Large intestine (tissue), 3 donors: ENCODE measurements at regions not wholly inside any gene's neighbourhood (a gene's known extent, or its start where the extent isn't known, plus 50 kb on each side); places are given as distances from the start of the nearest gene placed in this dataset.
A peak's percentile ranks its signal among the peaks of the same experiment; 100 is the strongest.
"Not testable (repeated sequence)": the region's sequence is repeated elsewhere in the genome, so short reads cannot be mapped to it uniquely, and the experiment has no call there.

Experiments
- DNase-seq, 2 donors: peaks; one replicate each; pipeline versions ENCODE4 v3.0.0 to v3.0.0-alpha.2; 2013
- H3K27ac ChIP-seq: one replicate; pipeline ENCODE4 v1.5.1; 2013; ENCODE audit warnings: low read length
- H3K27me3 ChIP-seq: 2 replicates; pipeline ENCODE4 v1.6.1; 2013; ENCODE audit warnings: low read length; ENCODE audit not compliant: control insufficient read depth, insufficient read depth
- H3K36me3 ChIP-seq: 2 replicates; pipeline ENCODE4 v1.6.1; 2013; ENCODE audit warnings: low read length; ENCODE audit not compliant: control insufficient read depth, insufficient read depth
- H3K4me1 ChIP-seq: one replicate; pipeline ENCODE4 v1.6.1; 2013; ENCODE audit warnings: low read length; ENCODE audit not compliant: control insufficient read depth, insufficient read depth
- H3K4me3 ChIP-seq: one replicate; pipeline ENCODE4 v1.5.1; 2013; ENCODE audit warnings: low read length
- H3K9me3 ChIP-seq: one replicate; pipeline ENCODE4 v1.6.1; 2013; ENCODE audit warnings: mild to moderate bottlenecking, low read depth, low read length, moderate library complexity; ENCODE audit not compliant: control insufficient read depth
- whole genome bisulfite sequencing: methylation state at CpG from one replicate; pipeline ENCODE4 v1.1.5; 2013; ENCODE audit warnings: low lambda C conversion rate; ENCODE audit not compliant: insufficient coverage; 5-methylcytosine and 5-hydroxymethylcytosine counted together

DNA sequence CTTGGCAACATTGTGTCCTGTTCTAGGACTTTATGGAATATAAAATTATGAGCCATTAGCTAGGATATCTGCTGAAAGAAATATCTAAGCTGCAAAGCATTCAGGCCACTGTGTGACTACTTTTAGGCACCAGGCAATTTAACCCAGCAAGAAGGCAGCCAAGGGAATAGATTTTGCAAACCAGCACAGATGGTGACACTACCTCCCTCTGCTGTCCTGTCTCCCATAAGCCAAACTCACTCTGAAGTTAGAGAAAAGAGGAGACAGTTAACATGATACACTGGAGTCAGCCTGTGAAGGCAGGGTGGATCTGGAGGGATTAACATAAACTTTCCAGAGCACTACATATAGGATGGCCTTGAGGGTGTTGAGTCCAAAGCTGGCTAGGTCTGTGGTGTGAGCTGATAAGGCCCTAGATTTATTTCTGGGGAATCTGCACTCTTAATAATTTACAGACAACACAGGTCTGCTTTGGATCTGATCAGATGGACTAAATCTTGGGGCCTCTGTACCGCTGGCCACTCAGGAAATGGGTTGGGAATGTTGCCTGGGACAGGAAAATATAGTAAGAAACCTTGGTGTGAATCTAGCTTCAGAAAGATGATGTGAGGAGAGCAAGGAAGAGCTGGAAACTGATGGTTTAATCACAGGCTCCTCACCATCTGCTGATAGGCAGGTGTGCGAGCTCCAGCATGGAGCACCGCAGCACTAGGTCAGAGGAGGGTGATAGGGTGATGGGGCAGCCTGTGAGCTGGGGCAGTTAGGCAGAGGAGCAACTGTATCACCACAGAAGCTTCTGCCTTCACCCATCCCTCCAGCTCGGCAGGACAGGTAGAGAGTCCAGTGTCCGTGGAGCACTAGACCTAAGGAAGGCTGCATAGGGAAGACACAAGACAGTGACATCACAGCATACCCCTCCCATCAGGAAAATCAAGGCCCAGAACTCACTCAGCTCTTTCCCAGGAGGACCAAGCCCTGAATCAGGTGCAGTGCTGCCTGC, 229.9 kb upstream of the PRSS1 start:
- no peaks in the 10 kb centered on the region for H3K36me3 ChIP-seq

DNA sequence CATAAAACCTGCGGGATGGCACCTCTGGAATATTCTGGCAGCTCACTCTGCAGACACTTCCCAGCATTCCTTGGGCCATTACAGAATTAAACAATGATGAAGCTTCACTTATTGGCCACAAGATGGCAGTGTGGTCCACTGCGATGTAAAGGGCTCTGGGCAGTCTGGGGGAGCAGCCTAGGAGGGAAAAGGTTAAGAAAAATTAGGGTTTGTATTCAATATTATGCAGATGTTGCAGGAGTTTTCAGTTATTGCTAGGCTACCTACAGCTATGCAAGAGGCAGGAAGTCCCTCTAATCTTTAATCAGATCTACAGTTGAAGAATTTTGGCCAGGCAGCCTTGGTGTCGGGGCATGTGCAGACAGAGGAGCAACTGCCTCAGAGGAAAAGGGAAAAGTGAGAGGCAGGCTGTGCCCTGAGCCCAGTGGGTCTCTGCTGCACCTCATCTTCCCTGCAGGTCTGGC, 233.2 kb upstream of the PRSS1 start:
- Histone ChIP-seq H3K4me3 (no peak overlapping the region), H3K9me3 (no peaks in the 10 kb centered on the region), H3K36me3 (no peaks in the 10 kb centered on the region), H3K27ac (no peak overlapping the region), H3K27me3 (no peaks in the 10 kb centered on the region), H3K4me1 (no peaks in the 10 kb centered on the region)
- WGBS, result no CpG with 5 or more reads among the region's 3 CpGs
- peak; percentile 50 to 56 for DNase-seq

More for the DNA sequence above, 229.9 kb upstream of the PRSS1 start:
- DNase-seq, result no peak
- H3K27me3 ChIP-seq, result no peaks in the 10 kb centered on the region
- no peaks in the 10 kb centered on the region for H3K4me1 ChIP-seq
- H3K4me3 ChIP-seq, result no peak overlapping the region
- no peak overlapping the region for H3K27ac ChIP-seq
- no CpG with 5 or more reads among the region's 5 CpGs for WGBS
- H3K9me3 ChIP-seq, result no peaks in the 10 kb centered on the region

DNA sequence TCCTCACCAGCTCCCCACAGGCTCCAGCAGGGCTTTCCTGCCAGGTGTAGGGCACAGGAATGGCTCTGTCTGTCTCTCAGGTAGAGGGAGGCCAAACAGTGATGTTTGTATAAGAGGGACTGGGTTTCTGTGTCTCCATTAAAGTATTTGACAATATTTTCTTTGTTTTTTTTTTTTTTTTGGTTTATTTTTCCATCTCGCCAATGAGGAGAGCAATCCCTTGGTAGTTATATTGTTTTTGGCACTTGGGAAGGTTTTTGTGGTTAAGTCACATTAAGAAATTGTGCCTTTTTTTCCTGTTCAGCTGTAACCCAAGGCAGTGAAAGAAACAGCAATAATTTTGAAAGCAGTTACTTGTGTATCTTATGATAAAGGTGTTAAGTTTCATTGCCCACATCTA, 234.6 kb upstream of the PRSS1 start:
- not testable (repeated sequence) for H3K4me3 ChIP-seq, H3K9me3 ChIP-seq, H3K27me3 ChIP-seq, H3K36me3 ChIP-seq, H3K4me1 ChIP-seq, DNase-seq, H3K27ac ChIP-seq
- no CpG with 5 or more reads among the region's 1 CpG for WGBS

DNA sequence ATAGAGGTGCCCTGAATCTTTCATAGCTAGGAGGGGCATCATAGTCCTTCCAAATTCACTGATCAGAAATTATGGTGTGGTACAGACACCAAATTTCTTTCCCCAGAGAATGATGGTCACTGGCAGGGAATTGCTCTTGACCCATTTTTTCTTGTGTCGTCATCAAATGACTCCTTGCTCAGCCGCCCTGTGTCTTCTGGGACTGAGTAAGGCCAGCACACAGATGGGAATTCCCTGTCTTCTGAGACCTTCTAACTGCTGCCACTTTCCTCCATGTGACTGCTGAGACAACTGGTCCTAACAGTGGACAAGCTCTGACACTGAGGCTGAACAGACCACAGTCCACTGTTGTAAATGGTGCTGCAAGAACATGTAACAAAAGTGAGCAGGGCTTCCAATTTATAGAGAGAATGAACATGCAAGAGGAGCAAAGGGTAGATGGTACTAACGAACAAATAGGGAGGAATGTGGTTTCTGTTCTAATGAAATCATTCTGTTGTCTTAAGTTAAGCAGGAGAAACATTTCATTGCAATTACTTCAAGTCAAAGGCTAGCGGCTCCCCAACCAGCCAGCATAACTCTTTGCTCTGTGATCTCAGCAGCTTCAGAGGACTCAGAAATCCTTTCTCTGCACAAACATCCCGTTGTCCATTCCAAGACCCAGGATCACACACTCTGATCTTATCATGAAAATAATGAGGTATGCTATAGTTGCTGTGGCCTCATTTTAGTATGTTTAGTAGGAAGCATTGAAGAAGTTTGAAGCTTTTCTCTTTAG, 235.9 kb upstream of the PRSS1 start:
- Histone ChIP-seq H3K36me3 (no peaks in the 10 kb centered on the region), H3K27me3 (no peaks in the 10 kb centered on the region), H3K9me3 (no peaks in the 10 kb centered on the region), H3K27ac (no peak overlapping the region), H3K4me1 (no peaks in the 10 kb centered on the region), H3K4me3 (no peak overlapping the region)
- no CpG with 5 or more reads among the region's 5 CpGs for WGBS
- no peak for DNase-seq

DNA sequence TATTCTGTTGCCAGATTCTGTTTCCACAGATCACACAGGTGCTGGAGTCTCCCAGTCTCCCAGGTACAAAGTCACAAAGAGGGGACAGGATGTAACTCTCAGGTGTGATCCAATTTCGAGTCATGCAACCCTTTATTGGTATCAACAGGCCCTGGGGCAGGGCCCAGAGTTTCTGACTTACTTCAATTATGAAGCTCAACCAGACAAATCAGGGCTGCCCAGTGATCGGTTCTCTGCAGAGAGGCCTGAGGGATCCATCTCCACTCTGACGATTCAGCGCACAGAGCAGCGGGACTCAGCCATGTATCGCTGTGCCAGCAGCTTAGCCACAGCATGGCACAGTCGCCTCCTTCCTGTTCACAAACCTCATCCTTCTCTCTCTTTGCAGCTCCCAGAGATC, 237.5 kb upstream of the PRSS1 start:
- Histone ChIP-seq H3K9me3 (no peaks in the 10 kb centered on the region), H3K4me1 (no peaks in the 10 kb centered on the region), H3K27me3 (no peaks in the 10 kb centered on the region), H3K4me3 (no peak overlapping the region), H3K36me3 (no peaks in the 10 kb centered on the region), H3K27ac (no peak overlapping the region)
- WGBS, result no CpG with 5 or more reads among the region's 7 CpGs
- DNase-seq, result no peak

DNA sequence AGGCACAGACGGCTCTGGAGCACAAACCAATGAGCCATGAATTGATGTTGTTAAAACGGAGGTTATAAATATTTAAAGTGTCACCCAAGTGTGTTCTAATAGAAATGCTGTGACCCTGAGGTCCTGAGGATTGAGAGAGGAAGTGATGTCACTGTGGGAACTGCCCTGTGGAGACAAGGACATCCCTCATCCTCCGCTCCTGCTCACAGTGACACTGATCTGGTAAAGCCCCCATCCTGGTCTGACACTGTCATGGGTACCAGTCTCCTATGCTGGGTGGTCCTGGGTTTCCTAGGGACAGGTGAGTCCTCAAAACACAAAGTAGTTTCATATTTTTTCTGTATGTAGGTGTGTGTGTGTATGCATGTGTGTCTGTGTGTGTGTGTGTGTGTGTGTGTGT, 237.9 kb upstream of the PRSS1 start:
- H3K4me3 ChIP-seq, result no peak overlapping the region
- no peaks in the 10 kb centered on the region for H3K4me1 ChIP-seq
- no peaks in the 10 kb centered on the region for H3K9me3 ChIP-seq
- WGBS, result no CpG with 5 or more reads among the region's 3 CpGs
- no peak overlapping the region for H3K27ac ChIP-seq
- H3K36me3 ChIP-seq, result no peaks in the 10 kb centered on the region
- no peak for DNase-seq
- no peaks in the 10 kb centered on the region for H3K27me3 ChIP-seq

DNA sequence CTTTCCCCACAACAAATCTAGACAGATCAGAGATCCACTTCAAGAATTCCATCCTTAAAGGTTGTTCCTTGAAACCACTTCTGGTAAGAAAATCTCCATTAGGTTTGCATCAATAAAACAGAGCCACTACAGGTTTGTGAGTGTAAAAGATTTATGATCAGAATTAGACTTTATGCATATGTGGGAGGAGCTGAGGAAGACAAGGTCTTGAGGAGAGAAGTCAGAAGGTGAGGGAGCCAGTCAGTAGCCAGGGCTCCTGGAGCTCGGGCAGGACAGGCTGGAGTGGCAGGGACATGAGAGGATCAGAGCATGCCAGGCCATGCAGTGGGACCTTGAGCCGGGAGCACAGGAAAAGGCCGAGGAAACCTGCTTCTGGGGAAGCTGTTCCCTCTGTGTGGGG, 240.0 kb upstream of the PRSS1 start:
- not testable (repeated sequence) for H3K27ac ChIP-seq, DNase-seq, H3K27me3 ChIP-seq, H3K36me3 ChIP-seq, H3K9me3 ChIP-seq, H3K4me1 ChIP-seq, H3K4me3 ChIP-seq
- 100% methylated on average over 1 of the region's 3 CpGs for WGBS

DNA sequence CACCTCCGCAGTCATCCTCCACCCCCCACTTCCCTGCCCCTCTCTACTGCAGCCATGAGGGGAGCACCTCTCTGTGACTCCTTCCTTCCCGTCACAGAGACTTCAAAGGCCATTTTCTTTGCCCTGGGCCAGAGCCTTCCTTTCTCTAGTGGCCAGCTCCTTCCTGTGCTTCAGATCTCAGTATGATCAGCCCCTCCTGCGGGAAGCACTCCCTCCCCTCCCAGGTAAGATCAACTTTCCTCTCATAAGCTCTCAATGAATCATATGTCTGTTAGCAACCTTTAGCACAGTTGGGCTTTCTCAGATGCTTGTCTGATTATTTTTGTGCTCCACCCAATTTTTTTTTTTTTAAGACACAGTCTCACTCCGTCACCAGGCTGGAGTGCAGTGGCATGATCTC, 241.0 kb upstream of the PRSS1 start:
- Histone ChIP-seq H3K9me3 (no peaks in the 10 kb centered on the region), H3K36me3 (no peaks in the 10 kb centered on the region), H3K27me3 (no peaks in the 10 kb centered on the region), H3K27ac (no peak overlapping the region), H3K4me3 (no peak overlapping the region), H3K4me1 (no peaks in the 10 kb centered on the region)
- peak; percentile 56 to 76 for DNase-seq
- no CpG with 5 or more reads among the region's 4 CpGs for WGBS

DNA sequence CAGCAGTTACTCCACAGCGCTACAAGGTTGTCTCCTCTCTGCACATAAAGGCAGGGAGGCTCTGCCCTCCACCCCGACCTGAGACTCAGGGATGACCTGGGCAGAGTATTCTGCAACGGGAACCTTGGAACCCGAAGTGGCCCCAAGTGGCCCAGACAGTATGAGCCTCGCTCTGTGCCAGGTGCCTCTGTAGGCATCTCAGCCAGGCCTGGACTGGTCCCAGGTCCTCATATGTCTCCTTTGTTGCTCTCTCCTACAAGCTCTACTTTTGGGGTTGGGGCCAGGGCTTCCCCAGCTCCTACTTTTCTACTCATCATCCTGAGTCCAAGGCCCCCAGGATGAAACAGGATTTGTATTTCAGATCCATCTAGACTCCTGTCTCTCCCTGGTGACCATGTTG, 241.5 kb upstream of the PRSS1 start:
- Histone ChIP-seq H3K36me3 (no peaks in the 10 kb centered on the region), H3K4me3 (no peak overlapping the region), H3K27ac (no peak overlapping the region), H3K9me3 (no peaks in the 10 kb centered on the region), H3K4me1 (no peaks in the 10 kb centered on the region), H3K27me3 (no peaks in the 10 kb centered on the region)
- DNase-seq, result no peak
- no CpG with 5 or more reads among the region's 5 CpGs for WGBS

DNA sequence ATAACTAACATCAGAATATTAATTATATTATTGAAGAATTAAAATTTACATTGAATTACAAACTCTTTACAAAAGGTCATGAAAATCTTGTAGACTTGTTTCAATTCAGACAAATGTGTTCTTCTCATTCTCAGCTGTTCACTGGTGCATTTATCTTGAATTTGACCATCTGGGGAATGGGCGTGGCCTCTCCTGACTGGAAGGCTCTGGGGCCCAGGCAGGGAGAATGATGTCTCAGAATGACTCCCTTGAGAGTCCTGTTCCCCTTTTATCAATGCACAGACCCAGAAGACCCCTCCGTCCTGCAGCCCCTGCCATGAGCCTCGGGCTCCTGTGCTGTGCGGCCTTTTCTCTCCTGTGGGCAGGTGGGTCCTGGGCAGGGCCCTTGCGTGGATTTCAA, 242.2 kb upstream of the PRSS1 start:
- H3K4me1 ChIP-seq, H3K36me3 ChIP-seq, H3K9me3 ChIP-seq, DNase-seq, H3K27me3 ChIP-seq, H3K4me3 ChIP-seq, H3K27ac ChIP-seq: not testable (repeated sequence)
- no CpG with 5 or more reads among the region's 5 CpGs for WGBS
